Stimulated activated CD8-positive, alpha-beta memory T cell treated with anti-CD3 and anti-CD28 coated beads, Interleukin-2, amount 100 ng/mL, for 48 hours (primary cell): ENCODE measurements at regions not wholly inside any gene's neighbourhood (a gene's known extent, or its start where the extent isn't known, plus 50 kb on each side); places are given as distances from the start of the nearest gene placed in this dataset.
"Not testable (repeated sequence)": the region's sequence is repeated elsewhere in the genome, so short reads cannot be mapped to it uniquely, and the experiment has no call there.

Source experiments
- DNase-seq, 2 donors: peaks; one replicate each; pipeline ENCODE4 v3.0.0-alpha.2; 2020; ENCODE audit warnings: low read depth in 2 of 2

- no peak for DNase-seq
Observed at GRCh38 chr7:68752485-68753178, 845.6 kb upstream of the AUTS2 start.

DNA sequence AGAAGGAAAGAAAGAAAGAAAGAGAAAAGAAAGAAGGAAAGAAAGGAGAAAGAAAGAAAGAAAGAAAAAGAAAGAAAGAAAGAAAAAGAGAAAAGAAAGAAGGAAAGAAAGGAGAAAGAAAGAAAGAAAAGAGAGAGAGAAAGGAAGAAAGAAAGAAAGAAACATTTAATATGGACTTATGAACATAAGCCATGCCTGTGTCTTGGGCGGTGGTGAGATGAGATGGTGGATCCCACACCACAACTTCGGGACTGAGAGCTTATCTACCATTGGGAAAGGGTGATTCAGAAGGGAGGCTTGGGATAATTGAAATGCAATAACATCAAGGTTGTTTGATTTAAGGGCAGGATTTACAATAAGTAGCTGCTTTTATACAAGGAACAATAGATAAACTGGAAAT lies 843.9 kb upstream of the AUTS2 start:
- no peak for DNase-seq

DNA sequence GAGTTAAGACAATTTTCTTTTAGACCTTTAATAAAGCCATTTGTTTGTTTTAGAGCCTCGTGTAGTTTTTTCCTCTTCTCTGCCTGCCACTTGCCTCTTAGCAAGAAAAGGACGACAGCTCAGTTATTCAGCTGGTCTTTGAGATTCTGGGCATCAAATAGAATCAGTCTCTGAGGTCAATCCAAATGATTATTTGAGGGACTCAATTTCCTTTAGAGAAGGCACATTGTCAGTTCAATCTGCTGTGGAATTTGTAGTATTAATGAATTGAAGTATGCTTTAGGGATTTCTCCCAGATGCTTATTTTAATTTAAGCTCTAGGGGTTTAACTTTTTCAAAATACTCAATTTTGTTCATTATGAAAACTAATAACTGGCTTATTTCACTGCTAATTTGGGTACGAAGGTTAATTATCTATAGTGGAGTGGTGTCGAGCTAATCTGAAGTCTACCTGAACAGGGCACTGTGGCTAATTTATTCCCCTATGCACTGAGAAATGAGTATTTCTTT lies 841.2 kb upstream of the AUTS2 start:
- DNase-seq, result no peak

DNA sequence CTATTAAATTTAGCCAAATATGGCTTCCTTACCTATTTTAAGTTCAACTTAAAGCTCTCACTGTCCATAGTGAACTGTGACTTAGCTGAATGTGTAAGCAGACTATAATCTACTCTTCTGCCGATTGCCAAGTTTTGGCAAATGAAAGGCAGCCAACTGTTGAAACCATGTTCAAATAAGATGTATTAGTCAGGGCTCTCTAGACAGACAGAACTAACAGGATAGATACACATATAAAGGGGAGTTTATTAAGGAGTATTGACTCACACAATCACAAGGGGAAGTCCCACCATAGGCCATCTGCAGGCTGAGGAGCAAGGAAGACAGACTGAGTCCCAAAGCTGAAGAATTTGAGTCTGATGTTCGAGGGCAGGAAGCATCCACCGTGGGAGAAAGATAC lies 837.7 kb upstream of the AUTS2 start:
- DNase-seq, result no peak

- DNase-seq, result no peak
Observed at GRCh38 chr7:68767462-68767861, 830.8 kb upstream of the AUTS2 start.

DNA sequence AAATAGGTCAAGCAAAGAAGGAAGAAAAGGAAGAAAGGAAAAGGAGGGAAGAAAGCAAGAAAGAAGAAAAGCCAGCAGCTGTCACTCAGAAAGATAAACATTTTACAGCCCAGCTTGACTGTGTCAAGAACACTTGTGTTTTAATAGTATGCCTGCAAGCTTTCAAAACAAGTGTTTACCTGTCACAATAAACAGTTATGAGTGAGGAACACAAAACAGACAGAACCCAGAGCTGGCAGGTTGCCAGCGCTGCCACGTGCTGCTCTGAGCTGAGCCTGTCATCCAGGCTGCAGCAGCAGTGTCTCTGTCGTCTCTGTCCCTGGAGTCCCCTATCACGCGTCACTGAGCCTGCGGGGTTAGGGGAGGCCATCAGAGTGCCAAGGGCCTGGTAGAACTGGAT lies 827.6 kb upstream of the AUTS2 start:
- DNase-seq, result no peak

- no peak for DNase-seq
Observed at GRCh38 chr7:68776326-68776725, 821.9 kb upstream of the AUTS2 start.

- DNase-seq, result no peak
Observed at GRCh38 chr7:68783684-68784083, 814.6 kb upstream of the AUTS2 start.

DNA sequence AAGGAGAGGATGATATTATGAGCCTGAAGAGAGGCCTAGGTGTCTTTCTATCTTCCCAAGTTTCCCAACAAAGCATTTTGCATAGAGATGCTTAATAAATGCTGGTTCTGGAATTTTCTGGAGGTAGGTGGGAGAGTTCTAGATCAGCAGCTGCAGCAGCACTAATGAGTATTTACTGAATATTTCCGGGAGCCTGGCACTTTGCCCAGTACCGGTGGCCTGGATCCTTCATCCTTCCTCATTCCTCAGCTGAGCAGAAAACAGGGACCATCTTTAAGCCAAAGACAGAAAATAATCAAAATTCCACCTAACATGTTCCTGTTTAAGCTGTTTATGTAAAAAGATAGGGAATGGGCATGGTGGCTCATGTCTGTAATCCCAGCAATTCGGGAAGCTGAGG lies 813.2 kb upstream of the AUTS2 start:
- no peak for DNase-seq

DNA sequence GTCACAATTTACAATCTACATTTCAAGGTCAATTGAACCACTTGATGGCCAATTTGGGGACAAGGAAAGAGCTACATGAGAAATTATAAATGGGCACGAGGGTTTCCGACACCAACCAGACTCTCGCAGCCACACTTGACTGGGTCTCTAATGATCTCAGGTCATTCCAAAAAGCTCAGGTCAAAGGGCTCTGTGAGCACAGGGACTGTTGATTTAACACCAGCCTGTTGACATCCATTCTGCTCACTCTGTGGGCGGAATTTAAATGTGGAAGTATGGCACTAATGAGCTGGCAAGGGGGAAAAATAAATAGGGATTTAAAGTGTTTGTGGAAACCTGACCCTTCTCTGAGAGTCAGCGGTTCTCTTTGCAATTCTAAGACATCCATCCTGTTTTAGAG lies 810.7 kb upstream of the AUTS2 start:
- DNase-seq, result no peak

DNA sequence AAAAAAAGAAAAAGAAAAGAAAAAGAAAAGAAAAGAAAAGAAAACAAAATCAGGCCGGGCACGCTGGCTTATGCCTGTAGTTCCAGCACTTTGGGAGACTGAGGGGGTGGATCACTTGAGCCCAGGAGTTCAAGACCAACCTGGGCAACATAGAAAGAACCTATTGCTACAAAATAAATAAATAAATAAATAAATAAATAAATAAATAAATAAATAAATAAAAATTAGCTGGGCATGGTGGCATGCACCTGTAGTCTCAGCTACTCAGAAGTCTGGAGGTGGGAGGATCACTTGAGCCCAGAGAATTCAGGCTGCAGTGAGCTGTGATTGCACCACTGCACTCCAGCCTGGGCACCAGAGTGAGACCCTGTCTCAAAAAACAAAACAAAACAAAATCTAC lies 809.7 kb upstream of the AUTS2 start:
- DNase-seq, result not testable (repeated sequence)

DNA sequence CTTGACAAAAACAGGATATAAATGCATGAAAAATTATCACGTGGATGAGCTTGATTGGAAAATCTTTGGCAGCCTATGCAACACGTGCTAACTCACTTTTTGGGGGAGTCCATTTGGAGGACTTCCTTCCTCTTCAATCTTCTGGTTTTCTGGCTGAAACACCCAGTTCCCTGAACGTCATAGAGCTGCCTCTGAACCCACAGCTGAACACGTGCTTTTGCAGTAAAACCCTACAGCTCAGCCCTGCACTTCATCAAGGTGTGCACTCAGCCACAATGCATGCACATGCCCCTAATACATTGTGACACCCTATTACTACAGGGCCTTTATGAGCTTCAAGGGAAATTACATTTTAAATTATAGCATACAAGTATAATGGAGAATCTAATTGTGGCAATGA lies 808.7 kb upstream of the AUTS2 start:
- DNase-seq, result no peak

DNA sequence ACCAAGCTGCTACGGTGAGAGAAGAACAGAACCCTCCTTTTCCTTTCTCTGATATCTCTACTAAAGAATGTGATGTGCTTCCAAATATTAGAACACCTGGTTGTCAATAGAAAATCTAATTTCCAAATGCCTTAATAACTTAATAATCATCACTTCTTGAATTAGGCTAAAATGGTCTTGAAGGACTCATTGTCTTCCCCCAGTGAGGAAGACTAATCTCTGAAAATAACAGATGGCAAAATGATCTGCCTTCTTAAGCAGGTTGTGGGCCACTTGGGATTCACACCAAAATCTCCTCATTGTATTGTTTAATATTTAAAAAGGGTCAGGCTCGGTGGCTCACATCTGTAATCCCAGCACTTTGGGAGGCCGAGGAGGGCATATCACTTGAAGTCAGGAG lies 805.9 kb upstream of the AUTS2 start:
- DNase-seq, result no peak

GRCh38 chr7:68793513-68793912 lies 804.8 kb upstream of the AUTS2 start:
- no peak for DNase-seq

GRCh38 chr7:68800316-68800715 lies 798.0 kb upstream of the AUTS2 start:
- DNase-seq, result no peak

DNA sequence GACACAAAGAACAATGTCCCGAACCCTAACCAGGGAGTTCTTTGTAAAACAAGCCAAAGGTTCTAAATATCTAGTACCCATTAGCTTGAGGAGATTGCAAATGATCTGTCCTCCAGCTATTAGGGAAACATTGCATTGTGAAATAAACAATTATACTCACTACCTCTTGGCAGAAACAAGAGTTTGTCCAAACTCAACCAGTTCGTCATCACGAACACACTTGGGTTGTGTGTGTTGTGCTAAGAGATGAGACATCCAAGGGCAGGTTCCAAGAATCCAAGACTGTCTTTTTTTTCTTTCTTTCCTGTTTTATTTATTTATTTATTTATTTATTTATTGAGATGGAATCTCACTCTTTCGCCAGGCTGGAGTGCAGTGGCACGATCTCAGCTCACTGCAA lies 793.1 kb upstream of the AUTS2 start:
- no peak for DNase-seq

DNA sequence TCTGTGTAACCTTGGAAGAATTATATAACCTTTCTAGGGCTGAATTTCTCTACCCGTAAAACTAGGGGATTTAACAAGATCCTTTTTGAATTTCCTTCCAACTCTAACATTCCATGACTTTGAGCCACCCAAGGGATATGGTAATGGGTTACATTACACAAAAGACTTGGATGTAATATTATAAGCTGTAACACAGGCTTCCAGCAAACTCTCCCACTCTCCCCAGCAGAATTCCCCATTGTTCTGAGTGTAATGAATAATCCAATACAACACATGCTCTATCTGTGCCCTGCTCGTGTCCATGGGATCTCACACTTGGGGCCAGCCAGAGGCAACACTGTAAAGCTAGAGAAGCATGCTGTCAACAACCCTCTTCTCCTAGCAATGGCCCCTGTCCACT lies 790.6 kb upstream of the AUTS2 start:
- no peak for DNase-seq

DNA sequence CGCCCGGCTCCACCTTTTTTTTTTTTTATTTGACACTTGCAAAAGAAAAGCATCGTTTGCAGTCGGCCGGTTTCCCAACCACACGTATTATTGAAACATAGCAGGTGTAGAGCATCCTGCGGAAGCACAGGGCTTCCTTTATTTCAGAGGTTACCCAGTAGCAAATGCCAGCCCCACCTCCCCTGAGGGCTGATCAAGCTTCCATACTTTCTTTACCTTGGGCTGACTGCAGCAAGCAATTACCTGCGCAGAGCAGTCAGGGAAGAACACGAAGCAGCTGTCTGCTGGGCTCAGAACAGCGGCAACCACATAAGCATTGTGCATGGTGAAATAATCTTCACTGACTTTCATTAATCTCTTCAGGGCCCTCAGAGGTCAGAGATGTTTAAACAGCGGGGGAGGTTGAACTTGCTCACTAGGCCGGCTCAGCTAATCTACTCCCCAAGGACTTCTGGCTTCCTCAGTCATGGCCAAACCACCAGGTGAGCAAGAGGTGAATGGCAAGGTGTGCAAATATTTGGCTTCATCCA lies 784.7 kb upstream of the AUTS2 start:
- no peak for DNase-seq

- DNase-seq, result no peak
Observed at GRCh38 chr7:68816491-68816890, 781.8 kb upstream of the AUTS2 start.

- no peak for DNase-seq
Observed at GRCh38 chr7:68820321-68820720, 778.0 kb upstream of the AUTS2 start.

GRCh38 chr7:68821846-68822245 lies 776.4 kb upstream of the AUTS2 start:
- DNase-seq, result no peak

DNA sequence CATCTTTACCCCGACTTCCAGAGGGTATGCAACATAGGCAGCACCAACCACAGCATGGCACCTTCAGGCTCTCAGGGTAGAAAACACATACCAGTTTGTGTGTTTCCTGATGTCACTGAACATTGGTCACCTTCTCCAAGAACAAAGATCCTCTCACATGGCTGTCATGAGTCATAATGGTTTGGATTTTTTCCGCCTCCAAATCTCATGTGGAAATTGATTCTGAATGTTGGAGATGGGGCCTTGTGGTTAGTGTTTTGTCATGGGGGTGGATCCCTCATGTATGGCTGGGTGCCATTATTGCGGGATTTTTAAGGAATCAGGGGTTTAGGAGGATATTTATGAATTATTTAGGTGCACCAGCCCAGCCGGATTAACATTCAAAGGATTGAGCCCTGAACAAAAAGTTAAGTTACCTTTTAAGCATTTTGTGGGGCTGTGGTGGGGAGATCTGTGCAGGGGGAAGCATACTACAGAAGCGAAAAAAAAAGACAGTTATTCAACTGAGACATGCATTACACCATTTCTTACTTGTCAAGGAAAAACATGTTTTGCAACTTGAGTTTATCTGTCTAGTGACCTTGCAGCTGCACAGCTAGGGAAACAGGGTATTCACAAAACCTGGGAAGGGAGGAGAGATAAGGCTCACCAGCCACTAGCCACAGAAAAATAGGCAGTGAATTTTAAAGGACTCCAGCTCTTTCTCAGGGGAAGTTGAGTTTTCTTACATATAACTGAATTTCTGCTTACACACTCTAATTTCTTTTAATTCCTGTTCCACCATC lies 774.1 kb upstream of the AUTS2 start:
- no peak for DNase-seq

GRCh38 chr7:68828575-68828974 lies 769.7 kb upstream of the AUTS2 start:
- DNase-seq, result no peak
